ENCODE measurements at regions not wholly inside any gene's neighbourhood (a gene's known extent, or its start where the extent isn't known, plus 50 kb on each side); places are given as distances from the start of the nearest gene placed in this dataset.
"Not testable (repeated sequence)": the region's sequence is repeated elsewhere in the genome, so short reads cannot be mapped to it uniquely, and the experiment has no call there.

- H3K36me3 ChIP-seq (ENCODE audit: insufficient read depth, low read length), result no peaks in the 10 kb centered on the region
- H3K27me3 ChIP-seq (ENCODE audit: insufficient read depth, low read length), result no peaks in the 10 kb centered on the region
- H3K4me3 ChIP-seq (ENCODE audit: low read length), result no peak overlapping the region
- H3K4me1 ChIP-seq (ENCODE audit: insufficient read depth, low read length), result no peaks in the 10 kb centered on the region
- H3K9me3 ChIP-seq (ENCODE audit: insufficient read depth, low read depth, low read length), result no peaks in the 10 kb centered on the region
- H3K27ac ChIP-seq (ENCODE audit: low read depth, low read length), result no peak overlapping the region
- 96% methylated on average over 7 of the region's 7 CpGs for WGBS
- no peak overlapping the region for H3K9ac ChIP-seq (ENCODE audit: low read depth, low read length)
Measured at GRCh38 chr18:38221476-38222100, 656.0 kb upstream of the CELF4 start.

DNA sequence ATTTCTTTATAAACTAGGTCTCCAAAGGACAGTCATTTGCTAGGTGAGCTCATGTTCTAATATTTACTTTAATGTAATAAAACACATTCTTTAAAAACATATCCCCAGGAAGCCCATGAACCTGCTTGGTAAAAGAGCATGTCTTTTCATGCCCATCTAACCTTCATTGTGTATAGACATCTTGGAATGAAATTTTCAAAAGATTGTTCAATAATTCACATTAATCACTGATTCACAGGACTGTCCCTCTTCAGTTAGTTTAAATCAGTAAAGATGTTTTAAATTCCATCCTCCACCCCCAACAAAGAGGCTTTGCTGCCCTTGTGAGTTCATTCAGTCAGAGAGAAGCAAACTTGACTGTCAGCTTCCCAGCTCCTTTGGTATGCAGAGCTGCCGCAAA lies 633.4 kb upstream of the CELF4 start:
- 24% methylated on average over 1 of the region's 1 CpG for WGBS
- H3K9ac ChIP-seq (ENCODE audit: low read depth, low read length), result no peak overlapping the region
- no peak overlapping the region for H3K4me3 ChIP-seq (ENCODE audit: low read length)
- H3K27ac ChIP-seq (ENCODE audit: low read depth, low read length), result no peak overlapping the region
- H3K27me3 ChIP-seq (ENCODE audit: insufficient read depth, low read length), result no peaks in the 10 kb centered on the region
- no peaks in the 10 kb centered on the region for H3K36me3 ChIP-seq (ENCODE audit: insufficient read depth, low read length)
- no peaks in the 10 kb centered on the region for H3K9me3 ChIP-seq (ENCODE audit: insufficient read depth, low read depth, low read length)
- H3K4me1 ChIP-seq (ENCODE audit: insufficient read depth, low read length), result peaks cover 26% of the 10 kb centered on the region

DNA sequence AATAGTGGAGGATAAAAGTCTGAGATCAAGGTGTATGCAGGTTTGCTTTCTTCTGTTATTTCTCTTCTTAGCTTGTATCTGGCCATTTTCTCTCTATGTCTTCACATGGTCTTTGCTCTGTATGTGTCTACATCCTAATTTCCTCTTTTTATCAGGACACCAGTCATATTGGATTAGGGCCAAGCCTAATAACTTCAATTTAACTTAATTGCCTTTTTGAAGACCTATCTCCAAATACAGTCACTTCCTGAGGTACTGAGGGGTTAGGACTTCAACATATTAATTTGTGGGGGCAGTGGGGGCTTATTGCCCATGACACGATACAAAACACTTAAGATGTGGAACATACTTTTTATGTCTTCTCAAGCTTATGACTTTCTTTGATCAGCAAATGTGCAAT lies 632.9 kb upstream of the CELF4 start:
- H3K36me3 ChIP-seq (ENCODE audit: insufficient read depth, low read length), result no peaks in the 10 kb centered on the region
- H3K27me3 ChIP-seq (ENCODE audit: insufficient read depth, low read length), result no peaks in the 10 kb centered on the region
- H3K9me3 ChIP-seq (ENCODE audit: insufficient read depth, low read depth, low read length), result no peaks in the 10 kb centered on the region
- H3K4me1 ChIP-seq (ENCODE audit: insufficient read depth, low read length), result peaks cover 26% of the 10 kb centered on the region
- no peak overlapping the region for H3K9ac ChIP-seq (ENCODE audit: low read depth, low read length)
- H3K4me3 ChIP-seq (ENCODE audit: low read length), result no peak overlapping the region
- H3K27ac ChIP-seq (ENCODE audit: low read depth, low read length), result no peak overlapping the region
- 100% methylated on average over 1 of the region's 1 CpG for WGBS

DNA sequence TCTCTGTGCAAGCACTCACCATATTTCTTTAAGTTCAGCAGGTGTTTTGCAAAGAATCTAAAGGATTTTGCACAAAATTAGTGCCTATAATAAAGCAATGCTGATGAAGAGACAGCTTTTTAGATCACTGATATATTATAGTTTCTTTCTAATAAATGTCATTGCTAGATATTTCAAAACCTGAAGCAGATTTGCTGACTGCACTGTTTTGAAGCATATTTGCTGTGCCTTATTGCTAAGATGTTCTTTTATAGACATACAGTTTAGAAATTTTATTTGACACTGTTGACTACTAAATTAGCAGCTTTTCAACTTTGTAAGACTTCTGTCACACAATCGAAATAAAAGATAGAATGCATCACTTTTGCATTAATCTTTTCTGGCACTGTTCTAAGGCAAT lies 620.9 kb upstream of the CELF4 start:
- 83% methylated on average over 1 of the region's 1 CpG for whole genome bisulfite sequencing

GRCh38 chr18:38174594-38174993 lies 609.0 kb upstream of the CELF4 start:
- H3K36me3 ChIP-seq (ENCODE audit: insufficient read depth, low read length), result no peaks in the 10 kb centered on the region
- H3K9me3 ChIP-seq (ENCODE audit: insufficient read depth, low read depth, low read length), result no peaks in the 10 kb centered on the region
- H3K4me1 ChIP-seq (ENCODE audit: insufficient read depth, low read length), result no peaks in the 10 kb centered on the region; the same call in 1 of the 2 replicates
- H3K4me3 ChIP-seq (ENCODE audit: low read length), result no peak overlapping the region
- no peaks in the 10 kb centered on the region for H3K27me3 ChIP-seq (ENCODE audit: insufficient read depth, low read length)
- 89% methylated on average over 2 of the region's 3 CpGs for WGBS
- no peak overlapping the region for H3K27ac ChIP-seq (ENCODE audit: low read depth, low read length)
- no peak overlapping the region for H3K9ac ChIP-seq (ENCODE audit: low read depth, low read length)

More for the DNA sequence above, 620.9 kb upstream of the CELF4 start:
- Histone ChIP-seq H3K4me3 (ENCODE audit: low read length) (no peak overlapping the region), H3K9me3 (ENCODE audit: insufficient read depth, low read depth, low read length) (0 out of 2 replicates have a peak, but pooled peaks cover 8% of the 10 kb centered on the region), H3K36me3 (ENCODE audit: insufficient read depth, low read length) (no peaks in the 10 kb centered on the region), H3K27ac (ENCODE audit: low read depth, low read length) (no peak overlapping the region), H3K27me3 (ENCODE audit: insufficient read depth, low read length) (no peaks in the 10 kb centered on the region), H3K9ac (ENCODE audit: low read depth, low read length) (no peak overlapping the region), H3K4me1 (ENCODE audit: insufficient read depth, low read length) (no peaks in the 10 kb centered on the region)

DNA sequence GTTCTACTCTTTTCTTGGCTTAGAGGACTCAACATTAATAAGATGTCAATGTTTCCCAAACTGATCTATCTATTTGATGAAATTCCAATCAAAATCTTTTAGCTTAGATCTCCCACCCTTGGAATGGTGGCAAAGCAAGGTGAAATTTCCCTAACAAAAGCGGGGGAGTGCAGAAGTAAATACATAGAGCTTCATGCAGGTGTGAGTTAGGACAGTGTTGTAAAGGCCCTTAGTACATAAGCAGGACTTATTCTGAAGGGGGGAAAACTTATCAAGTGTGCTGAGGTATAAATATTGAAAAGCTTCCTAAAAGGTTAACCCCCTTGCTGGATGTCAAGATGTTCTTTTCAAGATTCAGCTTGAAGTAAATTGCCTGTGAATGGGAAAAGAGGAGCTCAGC lies 608.6 kb upstream of the CELF4 start:
- Histone ChIP-seq H3K4me1 (ENCODE audit: insufficient read depth, low read length) (no peaks in the 10 kb centered on the region; the same call in 1 of the 2 replicates), H3K9ac (ENCODE audit: low read depth, low read length) (no peak overlapping the region), H3K9me3 (ENCODE audit: insufficient read depth, low read depth, low read length) (no peaks in the 10 kb centered on the region), H3K36me3 (ENCODE audit: insufficient read depth, low read length) (no peaks in the 10 kb centered on the region), H3K27ac (ENCODE audit: low read depth, low read length) (no peak overlapping the region), H3K4me3 (ENCODE audit: low read length) (no peak overlapping the region), H3K27me3 (ENCODE audit: insufficient read depth, low read length) (no peaks in the 10 kb centered on the region)
- 91% methylated on average over 1 of the region's 1 CpG for WGBS

DNA sequence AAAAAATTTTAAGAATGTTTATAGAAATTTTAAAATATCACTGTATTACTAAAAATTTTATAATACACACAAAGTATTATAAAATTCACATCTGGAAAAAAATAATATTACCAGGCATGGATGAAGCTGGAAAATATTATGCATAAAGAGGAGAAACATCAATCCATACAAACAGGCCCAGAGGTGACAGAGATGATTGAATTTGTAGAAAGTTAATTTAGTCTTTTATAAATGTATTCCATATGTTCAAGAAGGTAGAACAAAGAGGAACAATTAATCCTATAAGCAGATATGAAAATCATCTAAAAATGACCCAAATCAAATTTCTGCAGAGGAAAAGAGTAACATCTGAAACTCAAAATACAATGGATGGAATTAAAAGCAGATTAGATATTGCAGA lies 605.2 kb upstream of the CELF4 start:
- Histone ChIP-seq H3K27ac (ENCODE audit: low read depth, low read length) (no peak overlapping the region), H3K27me3 (ENCODE audit: insufficient read depth, low read length) (no peaks in the 10 kb centered on the region), H3K9me3 (ENCODE audit: insufficient read depth, low read depth, low read length) (no peaks in the 10 kb centered on the region), H3K4me1 (ENCODE audit: insufficient read depth, low read length) (no peaks in the 10 kb centered on the region; the same call in 1 of the 2 replicates), H3K36me3 (ENCODE audit: insufficient read depth, low read length) (no peaks in the 10 kb centered on the region), H3K9ac (ENCODE audit: low read depth, low read length) (no peak overlapping the region), H3K4me3 (ENCODE audit: low read length) (no peak overlapping the region)

DNA sequence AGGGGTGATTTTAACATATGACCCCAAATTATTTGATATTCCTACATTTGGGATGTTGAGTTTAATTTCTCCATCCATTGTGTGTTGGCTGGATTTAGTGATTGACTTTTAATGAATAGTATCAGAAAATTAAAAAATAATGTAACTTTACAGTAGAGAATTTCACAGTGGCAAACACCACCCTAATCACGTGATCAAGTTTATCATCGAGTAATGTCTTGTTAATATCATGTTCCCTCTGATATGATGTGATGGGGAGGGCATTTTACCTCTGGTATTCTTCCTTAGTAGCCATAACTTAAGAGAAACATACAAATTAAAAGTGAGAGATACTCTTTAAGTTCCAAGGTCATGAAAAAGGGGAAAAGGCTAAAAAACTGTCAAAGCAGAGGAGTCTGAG lies 602.0 kb upstream of the CELF4 start:
- H3K9me3 ChIP-seq (ENCODE audit: insufficient read depth, low read depth, low read length), result no peaks in the 10 kb centered on the region
- H3K4me3 ChIP-seq (ENCODE audit: low read length), result no peak overlapping the region
- H3K27me3 ChIP-seq (ENCODE audit: insufficient read depth, low read length), result no peaks in the 10 kb centered on the region
- no peaks in the 10 kb centered on the region for H3K4me1 ChIP-seq (ENCODE audit: insufficient read depth, low read length)
- no peaks in the 10 kb centered on the region for H3K36me3 ChIP-seq (ENCODE audit: insufficient read depth, low read length)
- no peak overlapping the region for H3K27ac ChIP-seq (ENCODE audit: low read depth, low read length)
- no CpG with 5 or more reads among the region's 2 CpGs for WGBS
- no peak overlapping the region for H3K9ac ChIP-seq (ENCODE audit: low read depth, low read length)

DNA sequence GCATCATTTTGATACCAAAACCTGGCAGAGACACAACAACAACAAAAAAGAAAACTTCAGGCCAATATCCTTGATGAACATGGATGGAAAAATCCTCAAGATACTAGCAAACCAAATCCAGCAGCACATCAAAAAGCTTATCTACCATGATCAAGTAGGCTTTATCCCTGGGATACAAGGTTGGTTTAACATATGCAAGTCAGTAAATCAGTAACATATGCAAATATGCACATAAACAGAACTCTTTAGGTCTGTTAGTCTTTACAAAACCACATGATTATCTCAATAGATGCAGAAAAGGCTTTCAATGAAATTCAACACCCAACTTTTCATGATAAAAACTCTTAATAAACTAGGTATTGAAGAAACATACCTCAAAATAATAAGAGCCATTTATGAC lies 587.5 kb upstream of the CELF4 start:
- H3K9ac ChIP-seq (ENCODE audit: low read depth, low read length); H3K4me3 ChIP-seq (ENCODE audit: low read length): not testable (repeated sequence)

GRCh38 chr18:38116716-38117115 lies 551.1 kb upstream of the CELF4 start:
- no peaks in the 10 kb centered on the region for H3K9me3 ChIP-seq (ENCODE audit: insufficient read depth, low read depth, low read length)
- H3K9ac ChIP-seq (ENCODE audit: low read depth, low read length), result no peak overlapping the region
- H3K4me3 ChIP-seq (ENCODE audit: low read length), result no peak overlapping the region
- no peaks in the 10 kb centered on the region; the same call in 1 of the 2 replicates for H3K4me1 ChIP-seq (ENCODE audit: insufficient read depth, low read length)
- no peaks in the 10 kb centered on the region for H3K27me3 ChIP-seq (ENCODE audit: insufficient read depth, low read length)
- 63% methylated on average over 3 of the region's 3 CpGs for WGBS
- no peaks in the 10 kb centered on the region for H3K36me3 ChIP-seq (ENCODE audit: insufficient read depth, low read length)
- no peak overlapping the region for H3K27ac ChIP-seq (ENCODE audit: low read depth, low read length)

More for the DNA sequence above, 587.5 kb upstream of the CELF4 start:
- H3K27me3 ChIP-seq (ENCODE audit: insufficient read depth, low read length); H3K4me1 ChIP-seq (ENCODE audit: insufficient read depth, low read length); H3K36me3 ChIP-seq (ENCODE audit: insufficient read depth, low read length); H3K9me3 ChIP-seq (ENCODE audit: insufficient read depth, low read depth, low read length); H3K27ac ChIP-seq (ENCODE audit: low read depth, low read length): not testable (repeated sequence)

- WGBS, result 100% methylated on average over 1 of the region's 1 CpG
- no peaks in the 10 kb centered on the region for H3K36me3 ChIP-seq (ENCODE audit: insufficient read depth, low read length)
- H3K4me1 ChIP-seq (ENCODE audit: insufficient read depth, low read length), result no peaks in the 10 kb centered on the region; the same call in 1 of the 2 replicates
- no peaks in the 10 kb centered on the region for H3K9me3 ChIP-seq (ENCODE audit: insufficient read depth, low read depth, low read length)
- H3K27me3 ChIP-seq (ENCODE audit: insufficient read depth, low read length), result no peaks in the 10 kb centered on the region
- H3K4me3 ChIP-seq (ENCODE audit: low read length), result no peak overlapping the region
- no peak overlapping the region for H3K27ac ChIP-seq (ENCODE audit: low read depth, low read length)
- no peak overlapping the region for H3K9ac ChIP-seq (ENCODE audit: low read depth, low read length)
Measured at GRCh38 chr18:38115201-38115600, 549.6 kb upstream of the CELF4 start.

- H3K9me3 ChIP-seq (ENCODE audit: insufficient read depth, low read depth, low read length), result no peaks in the 10 kb centered on the region
- no peaks in the 10 kb centered on the region for H3K27me3 ChIP-seq (ENCODE audit: insufficient read depth, low read length)
- 94% methylated on average over 1 of the region's 1 CpG for WGBS
- 0 out of 2 replicates have a peak, but pooled peaks cover 5% of the 10 kb centered on the region for H3K4me1 ChIP-seq (ENCODE audit: insufficient read depth, low read length)
- no peak overlapping the region for H3K27ac ChIP-seq (ENCODE audit: low read depth, low read length)
- no peaks in the 10 kb centered on the region for H3K36me3 ChIP-seq (ENCODE audit: insufficient read depth, low read length)
- no peak overlapping the region for H3K4me3 ChIP-seq (ENCODE audit: low read length)
- no peak overlapping the region for H3K9ac ChIP-seq (ENCODE audit: low read depth, low read length)
Measured at GRCh38 chr18:38087538-38087937, 521.9 kb upstream of the CELF4 start.
